Endothelial cell of umbilical vein (primary cell): ENCODE measurements at regions not wholly inside any gene's neighbourhood (a gene's known extent, or its start where the extent isn't known, plus 50 kb on each side); places are given as distances from the start of the nearest gene placed in this dataset.

ENCODE experiments used
- BruUV-seq: library from RNA; stranded (reverse); fragments of 400-500 nt; replicated peaks from 2 replicates; lab custom pipeline; 2021; lab: Mats Ljungman, UMichigan
- CTCF ChIA-PET: fragments of 300-600, 350-600 bp; sonication (Branson Sonifier 250); formaldehyde crosslinking; loops from one replicate; lab custom pipeline; 2021; ENCODE audit warnings: antibody characterized with exemption, inconsistent platforms; lab: Charles Lee
- POLR2A ChIA-PET: fragments of 300-600, 350-600 bp; sonication (Branson Sonifier 250); formaldehyde crosslinking; loops from one replicate; lab custom pipeline; 2021; ENCODE audit warnings: antibody characterized with exemption, inconsistent platforms; lab: Charles Lee
- DNase-seq: peaks from one replicate; pipeline ENCODE4 v3.0.0-alpha.2; 2011; ENCODE audit warnings: low read depth, low spot score
- FAIRE-seq: peaks from 2 replicates; lab custom pipeline; 2011; peaks lifted over from hg19 to GRCh38; lab: Jason Lieb, UNC
- H2AFZ ChIP-seq: 2 replicates; pipeline ENCODE4 v1.6.0; 2012; ENCODE audit warnings: low read depth, low read length, control low read depth, inconsistent platforms
- H3K27ac ChIP-seq: 2 replicates; pipeline ENCODE4 v1.5.1; 2011; ENCODE audit warnings: low read depth, mild to moderate bottlenecking, control low read depth, low read length, moderate library complexity; ENCODE audit not compliant: insufficient read depth
- H3K27me3 ChIP-seq, 2 experiments: 2 replicates each; pipeline versions ENCODE4 v1.6.0 to v1.6.1; 2011; ENCODE audit warnings: low read length in 2 of 2, mixed read lengths in 1 of 2; ENCODE audit not compliant: control insufficient read depth in 2 of 2, insufficient read depth in 2 of 2
- H3K36me3 ChIP-seq, 2 experiments: 2 replicates in 1 of 2; 3 replicates in 1 of 2; pipeline ENCODE4 v1.5.1; 2011; ENCODE audit warnings: low read length in 2 of 2, mild to moderate bottlenecking in 1 of 2, moderate library complexity in 1 of 2; ENCODE audit not compliant: control insufficient read depth in 2 of 2, insufficient read depth in 2 of 2; ENCODE audit errors: extremely low read depth in 1 of 2
- H3K4me1 ChIP-seq: 3 replicates; pipeline ENCODE4 v1.5.1; 2011; ENCODE audit warnings: mild to moderate bottlenecking, low read length; ENCODE audit not compliant: control insufficient read depth, insufficient read depth; ENCODE audit errors: extremely low read depth
- H3K4me2 ChIP-seq: 2 replicates; pipeline ENCODE4 v1.6.1; 2011; ENCODE audit warnings: low read length, control low read depth, mixed read lengths; ENCODE audit not compliant: insufficient read depth
- H3K4me3 ChIP-seq, 3 experiments: fragments of 200-600 bp in 1 of 3; sonication (generic), shearing (Covaris generic) in 1 of 3; replicated peaks in 1 of 3; 2 replicates each; pipeline ENCODE4 v1.5.1; 2011 to 2016; ENCODE audit warnings: control low read depth in 3 of 3, low read length in 3 of 3, mild to moderate bottlenecking in 2 of 3, inconsistent platforms in 1 of 3, low read depth in 1 of 3, moderate library complexity in 1 of 3; ENCODE audit not compliant: insufficient read depth in 1 of 3
- H3K79me2 ChIP-seq: 2 replicates; pipeline ENCODE4 v1.6.0; 2012; ENCODE audit warnings: low read length, inconsistent platforms; ENCODE audit not compliant: control insufficient read depth, insufficient read depth
- H3K9ac ChIP-seq: replicated peaks from 2 replicates; pipeline ENCODE3; 2011; ENCODE audit warnings: low read length, control low read depth; ENCODE audit not compliant: insufficient read depth; ENCODE audit errors: extremely low read depth
- H3K9me1 ChIP-seq: replicated peaks from 3 replicates; pipeline ENCODE4 v1.6.0; 2011; ENCODE audit warnings: mild to moderate bottlenecking, low read length; ENCODE audit not compliant: control insufficient read depth, insufficient read depth; ENCODE audit errors: extremely low read depth
- H3K9me3 ChIP-seq: replicated peaks from 2 replicates; pipeline ENCODE4 v1.5.1; 2012; ENCODE audit warnings: low read length, inconsistent platforms; ENCODE audit not compliant: control insufficient read depth, insufficient read depth
- H4K20me1 ChIP-seq: replicated peaks from 2 replicates; pipeline ENCODE3; 2011; ENCODE audit warnings: mild to moderate bottlenecking, low read length; ENCODE audit not compliant: control insufficient read depth, insufficient read depth; ENCODE audit errors: extremely low read depth
- EZH2 ChIP-seq: IDR thresholded peaks from 2 replicates; pipeline ENCODE4 v1.6.1; 2012; ENCODE audit warnings: borderline replicate concordance, low read depth, mild to moderate bottlenecking, moderate library complexity, low read length, inconsistent platforms; ENCODE audit not compliant: severe bottlenecking
- FOS ChIP-seq: IDR thresholded peaks from 2 replicates; pipeline ENCODE4 v1.6.1; 2011; ENCODE audit warnings: mild to moderate bottlenecking, low read length, moderate library complexity, borderline replicate concordance; ENCODE audit not compliant: insufficient read depth
- GATA2 ChIP-seq: IDR thresholded peaks from 2 replicates; pipeline ENCODE4 v1.7.0; 2011; ENCODE audit warnings: low read depth, mild to moderate bottlenecking, moderate library complexity, mixed read lengths, low read length; ENCODE audit not compliant: insufficient read length, insufficient read depth
- JUN ChIP-seq: IDR thresholded peaks from 2 replicates; pipeline ENCODE4 v1.6.1; 2011; ENCODE audit warnings: borderline replicate concordance, low read depth; ENCODE audit not compliant: insufficient read length, insufficient read depth
- MYC ChIP-seq: IDR thresholded peaks from one replicate; pipeline ENCODE4 v1.6.1; 2011; ENCODE audit warnings: mild to moderate bottlenecking, low read depth, low read length
- POLR2A ChIP-seq: IDR thresholded peaks from 2 replicates; pipeline ENCODE4 v1.6.1; 2012; ENCODE audit warnings: low read depth, mild to moderate bottlenecking, control low read depth, low read length
- POLR2AphosphoS5 ChIP-seq: IDR thresholded peaks from 2 replicates; pipeline ENCODE4 v1.6.1; 2012; ENCODE audit warnings: low read depth, mild to moderate bottlenecking, control low read depth, low read length, moderate library complexity; ENCODE audit not compliant: insufficient read depth
- dilution Hi-C: fragments of 300-500 bp; cut with MboI; formaldehyde crosslinking; loops from one replicate; pipeline ENCODE4 v1.15.0; 2019; ENCODE audit warnings: low sequenced_read_pairs; ENCODE audit not compliant: extremely low pct_ligation_motif_present
- intact Hi-C: fragments of 100-400 bp; cut with micrococcal nuclease; formaldehyde crosslinking; loops from one replicate; pipeline ENCODE4 v1.10.0; 2022
- TF ChIP-seq, protein P1 (sequence below), 2 donors: IDR thresholded peaks; 1 replicate in 1 of 2; 2 replicates in 1 of 2; pipeline ENCODE4 v1.5.1; 2011; ENCODE audit warnings: low read length in 2 of 2, mild to moderate bottlenecking in 2 of 2, moderate library complexity in 2 of 2, control low read depth in 1 of 2, inconsistent platforms in 1 of 2, low read depth in 1 of 2; ENCODE audit not compliant: insufficient read depth in 1 of 2; ENCODE audit errors: extremely low read depth in 1 of 2
- TF ChIP-seq, protein P2 (sequence below): IDR thresholded peaks from 2 replicates; pipeline ENCODE4 v1.6.1; 2011; ENCODE audit not compliant: insufficient read depth, insufficient read length

DNA sequence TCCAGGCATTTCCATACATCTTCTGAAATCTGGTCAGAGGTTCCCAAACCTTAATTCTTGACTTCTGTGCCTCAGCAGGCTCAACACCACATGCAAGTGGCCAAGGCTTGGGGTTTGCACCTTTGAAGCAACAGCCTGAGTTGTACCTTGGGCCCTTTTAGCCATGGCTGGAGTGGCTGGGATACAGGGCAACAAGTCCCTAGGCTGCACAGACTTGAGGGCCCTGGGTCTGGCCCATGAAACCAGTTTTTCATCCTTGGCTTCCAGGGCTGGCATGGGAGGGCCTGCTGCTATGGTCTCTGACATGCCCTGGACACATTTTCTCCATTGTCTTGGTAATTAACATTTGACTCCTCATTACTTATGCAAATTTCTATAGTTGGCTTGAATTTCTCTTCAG, 988.8 kb upstream of the CNTNAP5 start:
- intact Hi-C loops = no loop called here
- no peak for DNase-seq

More for the DNA sequence above, 988.8 kb upstream of the CNTNAP5 start:
- H4K20me1 ChIP-seq = no peaks in the 10 kb centered on the region
- no peak overlapping the region for H3K9ac ChIP-seq
- no peaks in the 10 kb centered on the region for H3K36me3 ChIP-seq
- TF ChIP-seq GATA2 (no peak), POLR2A (no peak), MYC (no peak), JUN (no peak), POLR2AphosphoS5 (no peak), FOS (no peak), EZH2 (no peak)
- TF ChIP-seq, protein P1, sequence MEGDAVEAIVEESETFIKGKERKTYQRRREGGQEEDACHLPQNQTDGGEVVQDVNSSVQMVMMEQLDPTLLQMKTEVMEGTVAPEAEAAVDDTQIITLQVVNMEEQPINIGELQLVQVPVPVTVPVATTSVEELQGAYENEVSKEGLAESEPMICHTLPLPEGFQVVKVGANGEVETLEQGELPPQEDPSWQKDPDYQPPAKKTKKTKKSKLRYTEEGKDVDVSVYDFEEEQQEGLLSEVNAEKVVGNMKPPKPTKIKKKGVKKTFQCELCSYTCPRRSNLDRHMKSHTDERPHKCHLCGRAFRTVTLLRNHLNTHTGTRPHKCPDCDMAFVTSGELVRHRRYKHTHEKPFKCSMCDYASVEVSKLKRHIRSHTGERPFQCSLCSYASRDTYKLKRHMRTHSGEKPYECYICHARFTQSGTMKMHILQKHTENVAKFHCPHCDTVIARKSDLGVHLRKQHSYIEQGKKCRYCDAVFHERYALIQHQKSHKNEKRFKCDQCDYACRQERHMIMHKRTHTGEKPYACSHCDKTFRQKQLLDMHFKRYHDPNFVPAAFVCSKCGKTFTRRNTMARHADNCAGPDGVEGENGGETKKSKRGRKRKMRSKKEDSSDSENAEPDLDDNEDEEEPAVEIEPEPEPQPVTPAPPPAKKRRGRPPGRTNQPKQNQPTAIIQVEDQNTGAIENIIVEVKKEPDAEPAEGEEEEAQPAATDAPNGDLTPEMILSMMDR (IDR thresholded peaks at IDR 0.05; ENCODE audit: extremely low read depth in 1 of 2, insufficient read depth in 1 of 2, low read depth in 1 of 2, low read length in 2 of 2) = no peak
- TF ChIP-seq, protein P2, sequence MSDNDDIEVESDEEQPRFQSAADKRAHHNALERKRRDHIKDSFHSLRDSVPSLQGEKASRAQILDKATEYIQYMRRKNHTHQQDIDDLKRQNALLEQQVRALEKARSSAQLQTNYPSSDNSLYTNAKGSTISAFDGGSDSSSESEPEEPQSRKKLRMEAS = no peak
- H3K27ac ChIP-seq = no peak overlapping the region
- ChIA-PET CTCF (no interaction called here), POLR2A (no interaction called here)
- H3K9me1 ChIP-seq = no peaks in the 10 kb centered on the region
- FAIRE-seq = no peak
- dilution Hi-C loops = no loop called here
- no TSS peak for BruUV-seq
- H3K27me3 ChIP-seq = no peaks in the 10 kb centered on the region
- no peak overlapping the region for H3K4me3 ChIP-seq
- H3K79me2 ChIP-seq = no peaks in the 10 kb centered on the region
- H3K9me3 ChIP-seq = peaks cover 3% of the 10 kb centered on the region
- no peaks in the 10 kb centered on the region for H3K4me1 ChIP-seq
- H3K4me2 ChIP-seq = no peak overlapping the region
- no peak overlapping the region for H2AFZ ChIP-seq
